ENCODE measurements at regions not wholly inside any gene's neighbourhood (a gene's known extent, or its start where the extent isn't known, plus 50 kb on each side); places are given as distances from the start of the nearest gene placed in this dataset.
"Not testable (repeated sequence)": the region's sequence is repeated elsewhere in the genome, so short reads cannot be mapped to it uniquely, and the experiment has no call there.

DNA sequence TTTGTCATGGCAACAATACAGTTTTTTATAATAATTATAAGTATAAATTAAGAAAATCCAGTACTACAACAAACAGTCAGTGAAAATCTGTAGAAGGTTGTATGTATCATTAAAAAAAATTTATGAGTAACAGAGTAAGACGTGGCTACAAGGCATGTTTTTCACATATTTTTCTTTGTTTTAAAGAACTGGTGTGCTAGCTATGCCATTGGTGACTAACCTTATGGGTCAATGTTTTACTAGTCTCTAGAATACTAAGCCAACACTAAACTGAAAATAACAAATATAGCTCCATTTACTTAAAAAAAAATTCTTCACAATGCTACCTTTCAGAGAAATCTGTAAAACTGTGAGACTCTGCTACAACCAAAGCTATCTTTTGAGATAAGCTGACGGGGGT lies 261.5 kb downstream of the ADGRL2 start:
- no peak for DNase-seq (ENCODE audit: low read depth)

DNA sequence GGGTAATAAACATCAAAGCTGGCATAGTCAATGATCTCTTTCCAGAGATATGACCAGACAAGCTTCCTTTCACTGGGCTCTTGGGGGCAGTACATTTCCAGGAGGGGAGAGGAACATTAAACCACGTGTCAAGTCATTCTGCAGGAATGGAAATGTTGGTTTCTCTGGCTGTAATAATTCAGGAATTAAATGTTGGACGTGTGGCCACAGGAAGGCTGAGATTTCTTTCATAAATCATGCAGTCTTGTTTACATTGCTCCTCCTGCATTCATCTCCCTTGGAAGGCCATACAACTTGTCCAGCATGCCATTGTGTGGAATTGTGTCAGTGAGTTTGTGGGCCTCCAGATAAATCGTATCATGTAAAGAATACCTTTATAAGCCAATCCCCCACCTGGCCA lies 259.2 kb downstream of the ADGRL2 start:
- no peak for DNase-seq (ENCODE audit: low read depth)

DNA sequence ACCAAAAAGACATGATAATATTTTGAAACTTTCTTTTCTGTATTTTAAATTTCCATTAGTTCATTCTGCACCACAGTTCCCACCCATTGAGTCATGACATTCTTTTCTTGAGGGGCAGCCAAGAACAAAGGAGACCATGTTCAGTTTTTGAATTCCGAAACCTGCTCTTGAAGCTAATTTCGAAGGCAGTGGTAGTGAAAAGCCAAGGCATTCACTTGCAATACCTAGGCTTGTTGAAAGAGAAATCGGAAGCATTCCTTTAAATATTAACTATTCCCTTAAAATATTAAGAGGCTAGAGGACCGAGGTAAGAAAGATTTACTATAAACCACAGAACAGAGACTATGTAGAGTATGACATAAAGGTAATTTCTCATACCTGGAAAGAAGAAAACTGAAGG lies 256.3 kb downstream of the ADGRL2 start:
- DNase-seq (ENCODE audit: low read depth) = no peak

DNA sequence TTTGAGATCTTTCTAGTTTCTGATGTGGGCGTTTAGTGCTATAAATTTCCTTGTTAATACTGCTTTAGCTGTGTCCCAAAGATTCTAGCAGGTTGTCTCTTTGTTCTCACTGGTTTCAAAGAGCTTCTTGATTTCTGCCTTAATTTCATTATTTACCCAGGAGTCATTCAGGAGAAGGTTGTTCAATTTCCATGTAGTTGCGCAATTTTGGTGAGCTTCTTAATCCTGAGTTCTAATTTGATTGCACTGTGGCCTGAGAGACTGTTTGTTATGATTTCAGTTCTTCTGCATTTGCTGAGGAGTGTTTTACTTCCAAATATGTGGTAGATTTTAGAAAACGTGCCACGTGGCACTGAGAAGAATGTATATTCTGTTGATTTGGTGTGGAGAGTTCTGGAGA lies 254.6 kb downstream of the ADGRL2 start:
- not testable (repeated sequence) for DNase-seq (ENCODE audit: low read depth)

DNA sequence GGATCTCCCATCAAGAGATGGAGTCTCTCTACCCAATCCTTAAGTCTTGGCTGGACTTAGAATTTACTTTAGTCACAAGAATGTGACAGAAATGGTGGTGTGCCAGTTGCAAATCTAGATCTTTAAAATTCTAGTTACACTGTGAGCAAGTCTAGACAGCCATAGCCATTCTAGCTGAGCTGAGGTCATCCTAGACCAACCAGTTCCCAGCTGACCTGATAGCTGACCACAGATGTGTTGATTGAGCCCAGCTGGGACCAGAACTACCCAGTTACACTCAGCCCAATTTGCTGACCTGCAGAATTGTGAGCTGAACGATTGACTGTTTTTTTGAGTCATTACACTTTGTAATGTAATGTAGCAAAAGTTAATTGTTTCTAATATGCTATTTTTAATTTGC lies 251.8 kb downstream of the ADGRL2 start:
- DNase-seq (ENCODE audit: low read depth) = no peak

DNA sequence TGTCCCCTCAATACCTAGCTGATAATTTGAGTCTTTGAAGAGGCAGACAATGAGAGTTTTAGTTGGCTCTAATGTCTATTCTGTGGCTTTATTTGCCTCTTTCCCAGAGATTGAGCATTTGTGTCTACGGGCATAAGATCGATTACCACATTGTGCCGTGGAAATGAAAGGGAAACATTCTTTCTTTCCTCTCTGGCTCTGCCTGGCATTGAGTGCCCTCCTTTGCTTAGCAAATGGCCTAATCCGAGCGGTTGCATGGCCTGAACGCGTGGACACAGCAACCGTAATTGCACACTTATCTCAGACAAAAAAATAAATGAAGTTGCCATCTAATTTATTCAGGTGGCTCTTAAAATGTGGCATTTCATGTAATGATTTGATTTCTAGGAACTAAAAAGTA lies 247.9 kb downstream of the ADGRL2 start:
- DNase-seq (ENCODE audit: low read depth) = no peak

DNA sequence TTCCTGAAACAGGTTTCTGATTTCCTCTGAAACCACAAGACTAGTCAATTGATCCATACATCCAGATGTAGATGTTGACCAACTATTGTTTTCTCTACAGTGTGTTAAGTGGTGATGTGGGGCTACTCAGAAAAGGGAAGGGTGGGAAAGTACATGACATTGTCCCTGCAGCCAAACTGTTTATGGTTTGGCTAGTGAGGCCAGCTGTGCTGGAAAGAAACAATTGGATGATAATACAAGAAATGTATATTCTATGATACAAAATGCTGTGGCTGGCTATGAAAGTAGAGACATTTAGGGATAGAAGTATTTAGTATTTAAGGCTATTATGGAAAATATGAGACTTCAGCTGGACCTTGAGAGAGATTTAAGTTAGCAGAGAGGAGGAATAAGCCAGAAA lies 244.5 kb downstream of the ADGRL2 start:
- no peak for DNase-seq (ENCODE audit: low read depth)

DNA sequence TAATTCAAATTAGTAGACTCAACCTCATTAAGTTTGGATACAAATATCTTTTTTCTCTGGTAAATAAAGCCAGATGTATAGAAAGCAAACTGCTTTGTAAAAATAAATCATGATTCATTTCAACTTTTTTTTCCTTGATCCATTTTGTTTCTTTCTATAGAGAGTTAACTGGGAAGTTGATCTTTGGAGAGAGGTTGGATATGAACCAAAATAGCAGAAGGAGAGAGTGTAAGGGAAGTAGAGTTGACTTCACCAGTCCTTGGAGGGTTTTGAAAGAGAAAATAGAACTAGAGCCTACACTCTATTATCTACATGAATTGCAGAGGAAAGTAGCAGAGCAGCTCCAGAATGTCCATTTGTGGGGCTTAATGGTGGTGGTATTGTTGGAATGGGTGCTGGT lies 243.8 kb downstream of the ADGRL2 start:
- no peak for DNase-seq (ENCODE audit: low read depth)

DNA sequence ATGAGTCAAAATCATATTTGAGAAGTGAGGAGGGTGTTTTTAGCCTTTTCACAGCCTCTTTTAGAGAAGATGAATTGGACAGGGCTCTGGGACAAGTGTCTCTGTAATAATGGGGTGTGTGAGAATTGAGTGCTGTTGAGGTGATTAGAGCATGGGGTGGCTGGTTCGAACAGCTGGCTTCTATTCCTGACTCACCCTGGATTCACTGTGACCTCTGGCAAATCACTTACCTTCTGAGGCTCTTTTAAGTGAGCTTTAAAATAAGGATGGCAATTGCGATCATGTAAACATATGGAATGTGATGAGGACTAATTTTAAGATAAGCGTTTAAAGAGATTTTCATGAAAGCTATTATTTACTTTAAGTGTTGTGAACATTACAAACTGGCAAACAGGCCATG lies 243.4 kb downstream of the ADGRL2 start:
- DNase-seq (ENCODE audit: low read depth) = no peak

DNA sequence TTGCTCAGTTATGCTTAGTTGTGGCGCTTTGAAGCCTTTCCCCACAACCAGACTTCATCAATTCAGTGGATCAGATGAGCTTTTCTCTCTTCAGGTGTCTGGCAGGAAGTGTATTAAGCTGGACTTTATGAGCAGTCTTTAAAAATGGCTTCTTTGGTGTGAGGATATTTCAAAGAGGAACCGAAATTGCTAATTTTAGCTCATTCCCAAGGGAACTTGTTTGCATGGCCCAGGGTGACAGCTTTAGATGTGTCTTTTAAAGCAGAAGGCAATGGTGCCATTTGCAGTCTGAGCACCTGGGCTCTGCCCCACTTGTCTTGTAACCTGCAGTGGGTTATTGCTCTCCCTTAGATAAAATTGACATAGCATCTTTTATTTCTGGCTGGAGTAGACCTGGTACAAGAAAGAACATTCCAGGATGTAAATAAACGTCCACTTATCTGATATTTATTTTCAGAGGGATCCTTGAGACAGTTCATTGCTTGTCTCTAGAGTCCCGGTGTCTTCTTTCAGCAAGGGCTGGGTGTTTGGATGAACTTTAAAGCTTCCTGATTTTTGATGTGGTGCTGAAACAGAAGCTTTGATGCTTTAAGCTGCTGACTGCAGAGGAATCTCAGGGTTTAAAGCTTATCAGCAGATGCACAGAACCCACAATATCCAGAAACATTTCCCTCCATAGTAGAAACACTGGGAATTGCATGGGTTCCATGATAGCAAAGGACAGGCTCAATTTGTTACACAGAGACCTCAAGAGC lies 241.7 kb downstream of the ADGRL2 start:
- no peak for DNase-seq (ENCODE audit: low read depth)

Data from GM04504 (cell line).